ENCODE measurements at regions not wholly inside any gene's neighbourhood (a gene's known extent, or its start where the extent isn't known, plus 50 kb on each side); places are given as distances from the start of the nearest gene placed in this dataset.

- no peaks in the 10 kb centered on the region for H3K27me3 Mint-ChIP-seq (ENCODE audit: low read depth)
- no peak overlapping the region for H3K27ac Mint-ChIP-seq
- no peak overlapping the region for H3K4me3 Mint-ChIP-seq
- no peaks in the 10 kb centered on the region for H3K36me3 Mint-ChIP-seq (ENCODE audit: low read depth)
- TF ChIP-seq CTCF (IDR thresholded peaks at IDR 0.05; ENCODE audit: unreplicated experiment in 3 of 3): no peak
- no peaks in the 10 kb centered on the region for H3K4me1 Mint-ChIP-seq
- H3K9me3 Mint-ChIP-seq: no peaks in the 10 kb centered on the region
Measured at GRCh38 chr6:141267420-141267819, 865.3 kb upstream of the GJE1 start.

GRCh38 chr6:141265756-141266623 is 866.7 kb upstream of the GJE1 start:
- no peak overlapping the region for H3K4me3 Mint-ChIP-seq
- H3K27ac Mint-ChIP-seq: no peak overlapping the region
- no peaks in the 10 kb centered on the region for H3K36me3 Mint-ChIP-seq (ENCODE audit: low read depth)
- TF ChIP-seq CTCF (IDR thresholded peaks at IDR 0.05; ENCODE audit: unreplicated experiment in 3 of 3): no peak
- H3K4me1 Mint-ChIP-seq: no peaks in the 10 kb centered on the region
- no peaks in the 10 kb centered on the region for H3K9me3 Mint-ChIP-seq
- H3K27me3 Mint-ChIP-seq (ENCODE audit: low read depth): no peaks in the 10 kb centered on the region

- Mint-ChIP-seq H3K4me3 (no peak overlapping the region), H3K36me3 (ENCODE audit: low read depth) (no peaks in the 10 kb centered on the region), H3K9me3 (no peaks in the 10 kb centered on the region), H3K4me1 (no peaks in the 10 kb centered on the region), H3K27me3 (ENCODE audit: low read depth) (no peaks in the 10 kb centered on the region), H3K27ac (no peak overlapping the region)
- TF ChIP-seq CTCF (IDR thresholded peaks at IDR 0.05; ENCODE audit: unreplicated experiment in 3 of 3): no peak
Measured at GRCh38 chr6:141264101-141264500, 868.6 kb upstream of the GJE1 start.

GRCh38 chr6:141261672-141262060 is 871.1 kb upstream of the GJE1 start:
- Mint-ChIP-seq H3K4me1 (no peaks in the 10 kb centered on the region), H3K4me3 (no peak overlapping the region), H3K9me3 (no peaks in the 10 kb centered on the region), H3K27ac (no peak overlapping the region), H3K27me3 (ENCODE audit: low read depth) (no peaks in the 10 kb centered on the region), H3K36me3 (ENCODE audit: low read depth) (no peaks in the 10 kb centered on the region)
- TF ChIP-seq CTCF (IDR thresholded peaks at IDR 0.05; ENCODE audit: unreplicated experiment in 3 of 3): no peak

GRCh38 chr6:141261016-141261671 is 871.6 kb upstream of the GJE1 start:
- Mint-ChIP-seq H3K4me1 (no peaks in the 10 kb centered on the region), H3K27me3 (ENCODE audit: low read depth) (no peaks in the 10 kb centered on the region), H3K4me3 (no peak overlapping the region), H3K9me3 (peaks cover 2% of the 10 kb centered on the region), H3K36me3 (ENCODE audit: low read depth) (no peaks in the 10 kb centered on the region), H3K27ac (no peak overlapping the region)
- TF ChIP-seq CTCF (IDR thresholded peaks at IDR 0.05; ENCODE audit: unreplicated experiment in 3 of 3): no peak

All from nephron (organoid).